Caco-2 (cell line): ENCODE measurements at regions not wholly inside any gene's neighbourhood (a gene's known extent, or its start where the extent isn't known, plus 50 kb on each side); places are given as distances from the start of the nearest gene placed in this dataset.

ENCODE experiments used
- BruUV-seq: library from RNA; stranded (reverse); fragments of 400-500 nt; replicated peaks from 2 replicates; lab custom pipeline; 2021; lab: Mats Ljungman, UMichigan
- CTCF ChIA-PET: fragments of 300-600 bp; sonication (Branson Sonifier 250); formaldehyde crosslinking; loops from one replicate; lab custom pipeline; 2022; ENCODE audit warnings: antibody characterized with exemption; lab: Charles Lee
- POLR2A ChIA-PET: fragments of 300-600 bp; sonication (Branson Sonifier 250); formaldehyde crosslinking; loops from one replicate; lab custom pipeline; 2022; ENCODE audit warnings: antibody characterized with exemption; lab: Charles Lee
- DNase-seq, 2 experiments: peaks; one replicate each; pipeline versions ENCODE4 v3.0.0 to v3.0.0-alpha.2; 2020 to 2022
- H3K27me3 ChIP-seq: replicated peaks from 2 replicates; pipeline ENCODE4 v1.6.0; 2011; ENCODE audit warnings: low read length; ENCODE audit not compliant: control insufficient read depth, insufficient read depth
- H3K36me3 ChIP-seq: 2 replicates; pipeline ENCODE4 v1.5.1; 2011; ENCODE audit warnings: low read length; ENCODE audit not compliant: control insufficient read depth, insufficient read depth
- H3K4me1 ChIP-seq: fragments of 250-450 bp; sonication (Bioruptor Pico); 2 replicates; pipeline ENCODE4 v1.5.1; 2020; ENCODE audit warnings: mild to moderate bottlenecking
- H3K4me3 ChIP-seq: 2 replicates; pipeline ENCODE4 v1.5.1; 2011; ENCODE audit warnings: low read depth, mild to moderate bottlenecking, control low read depth, low read length
- H3K9me3 ChIP-seq: fragments of 250-450 bp; sonication (Bioruptor Pico); 2 replicates; pipeline ENCODE4 v1.5.1; 2020; ENCODE audit warnings: mild to moderate bottlenecking, moderate library complexity
- H3K27ac Mint-ChIP-seq: one replicate; pipeline ENCODE4 v1.8.0; 2022; ENCODE audit warnings: mixed read lengths; ENCODE audit not compliant: unreplicated experiment
- H3K27me3 Mint-ChIP-seq: one replicate; pipeline ENCODE4 v1.8.0; 2022; ENCODE audit warnings: mixed read lengths; ENCODE audit not compliant: insufficient read depth, unreplicated experiment
- H3K36me3 Mint-ChIP-seq: one replicate; pipeline ENCODE4 v1.8.0; 2022; ENCODE audit warnings: mild to moderate bottlenecking, mixed read lengths; ENCODE audit not compliant: insufficient read depth, unreplicated experiment
- H3K4me1 Mint-ChIP-seq: one replicate; pipeline ENCODE4 v1.8.0; 2022; ENCODE audit warnings: low read depth, mixed read lengths; ENCODE audit not compliant: unreplicated experiment
- H3K4me3 Mint-ChIP-seq: one replicate; pipeline ENCODE4 v1.8.0; 2022; ENCODE audit warnings: mild to moderate bottlenecking, moderate library complexity, mixed read lengths; ENCODE audit not compliant: unreplicated experiment
- H3K9me3 Mint-ChIP-seq: one replicate; pipeline ENCODE4 v1.8.0; 2022; ENCODE audit warnings: mixed read lengths; ENCODE audit not compliant: unreplicated experiment
- CTCF ChIP-seq, 2 experiments: fragments of 200-600 bp in 1 of 2; IDR thresholded peaks; 1 replicate in 1 of 2; 2 replicates in 1 of 2; pipeline versions ENCODE4 v1.5.1 to v1.8.0; 2011 to 2022; ENCODE audit warnings: antibody characterized with exemption in 1 of 2, control low read depth in 1 of 2, inconsistent platforms in 1 of 2, low read depth in 1 of 2, low read length in 1 of 2, mild to moderate bottlenecking in 1 of 2, moderate library complexity in 1 of 2; ENCODE audit not compliant: insufficient read depth in 1 of 2, severe bottlenecking in 1 of 2, unreplicated experiment in 1 of 2
- intact Hi-C: fragments of 100-400 bp; cut with micrococcal nuclease; formaldehyde crosslinking; loops from one replicate; pipeline ENCODE4 v1.10.0; 2022; ENCODE audit not compliant: unreplicated experiment

GRCh38 chr4:104394406-104395167 lies 100.1 kb downstream of the CXXC4 start:
- Mint-ChIP-seq H3K4me3 (no peak overlapping the region), H3K27ac (no peak overlapping the region), H3K36me3 (no peaks in the 10 kb centered on the region), H3K4me1 (no peaks in the 10 kb centered on the region), H3K27me3 (no peaks in the 10 kb centered on the region), H3K9me3 (no peaks in the 10 kb centered on the region)
- H3K4me1 ChIP-seq, result no peaks in the 10 kb centered on the region
- no peak for DNase-seq
- intact Hi-C loops, result loop anchor here (1.0 kb wide), 1 partner anchor 329 kb away; no protein-coding TSS in a partner anchor
- CTCF ChIA-PET, result no interaction called here
- no peak overlapping the region for H3K4me3 ChIP-seq
- H3K9me3 ChIP-seq, result no peaks in the 10 kb centered on the region
- TF ChIP-seq CTCF (IDR thresholded peaks at IDR 0.05; ENCODE audit: insufficient read depth in 1 of 2, low read depth in 1 of 2, low read length in 1 of 2, severe bottlenecking in 1 of 2, unreplicated experiment in 1 of 2), result no peak
- no TSS peak for BruUV-seq
- no peaks in the 10 kb centered on the region for H3K36me3 ChIP-seq
- POLR2A ChIA-PET, result no interaction called here
- no peaks in the 10 kb centered on the region for H3K27me3 ChIP-seq

- H3K36me3 ChIP-seq, result no peaks in the 10 kb centered on the region
- Mint-ChIP-seq H3K9me3 (no peaks in the 10 kb centered on the region), H3K36me3 (no peaks in the 10 kb centered on the region), H3K27me3 (no peaks in the 10 kb centered on the region), H3K27ac (no peak overlapping the region), H3K4me1 (no peaks in the 10 kb centered on the region), H3K4me3 (no peak overlapping the region)
- CTCF ChIA-PET, result no interaction called here
- no peaks in the 10 kb centered on the region for H3K4me1 ChIP-seq
- intact Hi-C loops, result loop anchor here (1.0 kb wide), 1 partner anchor 328 kb away; no protein-coding TSS in a partner anchor
- H3K9me3 ChIP-seq, result no peaks in the 10 kb centered on the region
- POLR2A ChIA-PET, result no interaction called here
- H3K4me3 ChIP-seq, result no peak overlapping the region
- BruUV-seq, result no TSS peak
- H3K27me3 ChIP-seq, result no peaks in the 10 kb centered on the region
- no peak for TF ChIP-seq CTCF (IDR thresholded peaks at IDR 0.05; ENCODE audit: insufficient read depth in 1 of 2, low read depth in 1 of 2, low read length in 1 of 2, severe bottlenecking in 1 of 2, unreplicated experiment in 1 of 2)
- DNase-seq, result no peak
These were observed 100.9 kb downstream of the CXXC4 start for GRCh38 chr4:104393655-104394324.

GRCh38 chr4:104385713-104386112 lies 109.0 kb downstream of the CXXC4 start:
- DNase-seq, result no peak
- Histone ChIP-seq H3K4me1 (no peaks in the 10 kb centered on the region), H3K9me3 (no peaks in the 10 kb centered on the region), H3K4me3 (no peak overlapping the region), H3K36me3 (no peaks in the 10 kb centered on the region), H3K27me3 (no peaks in the 10 kb centered on the region)
- intact Hi-C loops, result no loop called here
- no peak for TF ChIP-seq CTCF (IDR thresholded peaks at IDR 0.05; ENCODE audit: insufficient read depth in 1 of 2, low read depth in 1 of 2, low read length in 1 of 2, severe bottlenecking in 1 of 2, unreplicated experiment in 1 of 2)
- Mint-ChIP-seq H3K27me3 (no peaks in the 10 kb centered on the region), H3K27ac (no peak overlapping the region), H3K4me1 (no peaks in the 10 kb centered on the region), H3K36me3 (no peaks in the 10 kb centered on the region), H3K9me3 (peaks cover 10% of the 10 kb centered on the region), H3K4me3 (no peak overlapping the region)
- CTCF ChIA-PET, result no interaction called here
- POLR2A ChIA-PET, result no interaction called here
- no TSS peak for BruUV-seq
